Urinary bladder (tissue), 3 donors: ENCODE measurements at regions not wholly inside any gene's neighbourhood (a gene's known extent, or its start where the extent isn't known, plus 50 kb on each side); places are given as distances from the start of the nearest gene placed in this dataset.

Experiments used
- DNase-seq: peaks from one replicate; pipeline ENCODE4 v3.0.0-alpha.2; 2015; ENCODE audit errors: extremely low spot score
- H3K27ac ChIP-seq: one replicate; pipeline ENCODE4 v1.5.1; 2013; ENCODE audit warnings: low read depth, mild to moderate bottlenecking, moderate library complexity
- H3K36me3 ChIP-seq: one replicate; pipeline ENCODE4 v1.6.1; 2013; ENCODE audit warnings: mild to moderate bottlenecking, moderate library complexity; ENCODE audit not compliant: insufficient read depth
- H3K4me1 ChIP-seq: one replicate; pipeline ENCODE4 v1.6.1; 2013; ENCODE audit warnings: mild to moderate bottlenecking, moderate library complexity; ENCODE audit not compliant: insufficient read depth
- H3K4me3 ChIP-seq: one replicate; pipeline ENCODE4 v1.5.1; 2013; ENCODE audit warnings: low read depth, low read length
- WGBS: extraction: QIAGEN DNeasy Blood & Tissue Kit; methylation state at CpG from one replicate; pipeline ENCODE4 v1.1.7; 2013; 5-methylcytosine and 5-hydroxymethylcytosine counted together
- donor health status: healthy with polysubstance abuse.
- donor health status: healthy.

DNA sequence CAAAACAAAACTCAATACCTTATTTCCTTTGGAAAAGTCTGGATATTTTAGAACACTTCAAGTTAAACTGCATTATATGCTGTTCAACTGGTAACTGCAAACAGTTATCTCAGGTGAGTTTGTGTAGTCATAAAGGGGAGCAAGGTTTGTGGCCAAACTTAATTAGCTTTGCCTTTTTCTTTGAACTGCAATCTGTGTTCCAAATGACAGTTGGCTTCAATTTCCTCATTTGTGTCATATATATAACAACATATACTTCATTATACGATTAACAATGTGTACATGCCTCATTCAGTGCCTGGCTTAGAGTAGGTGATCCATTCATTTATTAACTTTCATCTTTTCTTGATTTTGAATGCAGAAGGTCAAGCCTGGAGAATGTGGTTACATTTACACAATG is 55.8 kb downstream of the KCNE4 start:
- Histone ChIP-seq H3K36me3 (no peaks in the 10 kb centered on the region), H3K27ac (no peak overlapping the region), H3K4me1 (no peaks in the 10 kb centered on the region), H3K4me3 (no peak overlapping the region)
- WGBS = 59% methylated on average over 1 of the region's 1 CpG
- DNase-seq = no peak

GRCh38 chr2:223108351-223109050 is 56.5 kb downstream of the KCNE4 start:
- Histone ChIP-seq H3K4me1 (no peaks in the 10 kb centered on the region), H3K27ac (peak overlapping the region; percentile 57), H3K4me3 (no peak overlapping the region), H3K36me3 (no peaks in the 10 kb centered on the region)
- no peak for DNase-seq
- 42% methylated on average over 5 of the region's 5 CpGs for WGBS

DNA sequence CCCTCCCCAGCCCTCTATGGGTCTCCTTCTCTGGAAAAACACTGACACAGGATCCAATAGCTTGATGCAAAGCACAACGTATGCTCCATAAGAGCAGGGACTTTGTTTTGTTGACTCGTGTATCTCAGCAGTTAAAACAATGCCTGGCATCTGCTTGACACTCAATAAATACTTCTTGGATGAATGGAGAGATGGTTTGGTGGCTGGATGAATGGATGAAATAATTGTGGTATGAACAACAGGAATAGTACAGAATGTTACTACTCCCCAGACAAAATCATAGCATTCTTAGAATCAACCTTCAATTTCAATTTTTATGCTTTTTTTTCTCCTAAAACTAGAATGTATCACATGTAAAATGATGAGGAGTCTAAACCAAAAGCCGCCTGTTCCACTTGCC is 57.4 kb downstream of the KCNE4 start:
- WGBS = 62% methylated on average over 3 of the region's 3 CpGs
- Histone ChIP-seq H3K4me3 (no peak overlapping the region), H3K4me1 (no peaks in the 10 kb centered on the region), H3K27ac (no peak overlapping the region), H3K36me3 (no peaks in the 10 kb centered on the region)
- DNase-seq = no peak

DNA sequence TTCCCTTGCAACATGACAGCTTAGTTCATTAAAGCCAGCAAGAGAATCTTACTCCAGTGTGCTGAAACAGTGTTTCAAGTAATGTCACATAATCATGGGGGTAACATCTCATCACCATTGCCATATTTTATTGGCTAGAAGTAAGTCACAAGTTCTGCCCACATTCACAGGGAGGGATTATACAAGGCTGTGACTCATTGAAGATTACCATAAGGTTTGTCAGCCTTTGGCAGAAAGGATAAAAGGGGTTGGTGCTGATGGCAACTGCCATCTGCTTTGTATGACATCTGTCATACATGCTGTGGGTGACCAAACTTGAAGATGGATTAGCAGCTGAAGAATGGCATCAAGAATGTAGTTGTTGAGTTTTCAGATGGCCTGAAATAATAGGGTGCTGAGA is 61.2 kb downstream of the KCNE4 start:
- DNase-seq = no peak
- no peaks in the 10 kb centered on the region for H3K36me3 ChIP-seq
- H3K27ac ChIP-seq = no peak overlapping the region
- H3K4me3 ChIP-seq = no peak overlapping the region
- no peaks in the 10 kb centered on the region for H3K4me1 ChIP-seq

DNA sequence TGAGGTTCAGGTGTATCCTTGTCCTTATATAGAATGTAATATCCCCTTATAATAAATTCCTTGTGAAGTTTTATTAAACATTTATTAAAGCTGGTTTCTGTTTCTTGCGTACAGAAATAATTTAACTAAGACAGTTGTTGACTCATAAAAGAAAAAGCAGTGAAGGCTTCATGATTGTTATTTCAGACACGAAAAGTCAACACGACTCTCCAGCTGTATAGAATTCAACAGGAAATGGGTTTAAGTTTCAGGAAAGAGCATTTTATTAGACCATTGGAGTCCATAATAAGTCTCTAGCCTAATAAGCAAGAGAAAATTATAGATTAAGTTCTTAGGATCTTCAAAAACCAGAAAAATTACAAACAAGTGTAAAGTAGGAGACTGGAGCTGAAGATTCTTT is 62.2 kb downstream of the KCNE4 start:
- no peaks in the 10 kb centered on the region for H3K4me1 ChIP-seq
- H3K36me3 ChIP-seq = no peaks in the 10 kb centered on the region
- WGBS = 55% methylated on average over 3 of the region's 3 CpGs
- no peak overlapping the region for H3K27ac ChIP-seq
- DNase-seq = no peak
- H3K4me3 ChIP-seq = no peak overlapping the region

DNA sequence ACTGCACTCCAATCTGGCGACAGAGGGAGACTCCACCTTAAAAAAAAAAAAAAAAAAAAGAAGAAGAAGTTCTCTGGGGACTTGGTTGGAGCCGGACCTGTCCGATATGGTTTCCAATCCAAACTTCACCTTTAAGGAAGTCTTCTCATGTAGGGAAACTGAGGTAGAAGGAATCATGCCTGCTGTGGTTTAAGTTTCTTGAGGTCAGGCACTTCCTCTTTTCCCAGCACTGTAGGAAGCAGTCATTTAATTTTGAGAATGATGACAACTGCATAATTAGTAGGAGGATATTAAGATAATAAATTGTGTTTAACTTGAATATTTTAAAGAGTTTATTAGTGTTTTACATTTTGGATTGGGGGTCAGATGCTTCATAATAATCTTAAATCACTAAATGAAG is 62.9 kb downstream of the KCNE4 start:
- no peaks in the 10 kb centered on the region for H3K36me3 ChIP-seq
- H3K4me1 ChIP-seq = no peaks in the 10 kb centered on the region
- H3K27ac ChIP-seq = no peak overlapping the region
- 97% methylated on average over 3 of the region's 3 CpGs for WGBS
- H3K4me3 ChIP-seq = no peak overlapping the region
- DNase-seq = no peak

DNA sequence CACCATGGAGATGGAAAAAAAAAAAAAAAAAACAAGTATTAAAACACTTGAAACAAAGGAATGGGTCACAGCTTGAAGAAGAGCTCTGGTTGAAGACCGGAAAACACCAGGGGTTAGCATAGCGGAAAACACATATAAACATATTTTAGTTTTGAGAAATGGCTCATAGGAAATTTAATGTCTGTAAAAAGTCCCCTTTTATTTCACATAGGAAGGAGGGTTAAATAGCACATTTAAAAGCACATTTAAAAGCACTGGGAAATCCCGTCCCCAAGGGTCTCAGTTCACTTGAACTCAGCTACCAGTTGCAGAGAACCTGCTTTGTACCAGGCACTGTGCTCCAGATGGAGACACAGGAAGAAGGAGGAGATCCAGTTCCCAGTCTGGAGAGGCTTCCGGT is 65.5 kb downstream of the KCNE4 start:
- WGBS = 86% methylated on average over 4 of the region's 4 CpGs
- no peak for DNase-seq

DNA sequence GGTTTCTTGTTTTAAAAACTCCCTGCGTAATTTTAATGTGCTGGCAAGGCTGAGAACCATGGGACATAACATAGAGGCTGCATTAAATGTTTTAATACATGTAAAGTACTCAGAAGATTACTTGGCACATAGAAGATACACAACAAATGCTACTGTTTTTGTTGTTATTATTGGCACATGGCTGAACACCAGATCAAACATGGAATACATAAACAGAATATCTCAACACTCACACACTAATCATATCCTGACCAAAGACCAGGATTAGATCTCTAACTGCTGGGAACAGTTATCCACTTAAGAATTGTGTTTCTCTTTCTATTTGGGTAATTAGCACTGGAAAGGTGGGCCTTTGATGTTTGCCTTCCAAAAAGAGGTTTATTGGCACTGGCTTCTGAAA is 69.3 kb downstream of the KCNE4 start:
- 88% methylated on average over 1 of the region's 1 CpG for WGBS
- no peak for DNase-seq
- no peak overlapping the region for H3K4me3 ChIP-seq
- H3K36me3 ChIP-seq = no peaks in the 10 kb centered on the region
- no peak overlapping the region for H3K27ac ChIP-seq
- H3K4me1 ChIP-seq = no peaks in the 10 kb centered on the region

More for the DNA sequence above, 65.5 kb downstream of the KCNE4 start:
- H3K27ac ChIP-seq = no peak overlapping the region
- H3K36me3 ChIP-seq = no peaks in the 10 kb centered on the region
- H3K4me3 ChIP-seq = no peak overlapping the region
- no peaks in the 10 kb centered on the region for H3K4me1 ChIP-seq

GRCh38 chr2:223122781-223123180 is 70.8 kb downstream of the KCNE4 start:
- H3K27ac ChIP-seq = no peak overlapping the region
- 49% methylated on average over 4 of the region's 4 CpGs for whole genome bisulfite sequencing
- no peak for DNase-seq
- H3K36me3 ChIP-seq = no peaks in the 10 kb centered on the region
- H3K4me3 ChIP-seq = no peak overlapping the region
- H3K4me1 ChIP-seq = no peaks in the 10 kb centered on the region

GRCh38 chr2:223123855-223124610 is 72.0 kb downstream of the KCNE4 start:
- Histone ChIP-seq H3K4me1 (no peaks in the 10 kb centered on the region), H3K36me3 (no peaks in the 10 kb centered on the region), H3K4me3 (no peak overlapping the region), H3K27ac (no peak overlapping the region)
- DNase-seq = peak; percentile 23
- 54% methylated on average over 6 of the region's 6 CpGs for WGBS

DNA sequence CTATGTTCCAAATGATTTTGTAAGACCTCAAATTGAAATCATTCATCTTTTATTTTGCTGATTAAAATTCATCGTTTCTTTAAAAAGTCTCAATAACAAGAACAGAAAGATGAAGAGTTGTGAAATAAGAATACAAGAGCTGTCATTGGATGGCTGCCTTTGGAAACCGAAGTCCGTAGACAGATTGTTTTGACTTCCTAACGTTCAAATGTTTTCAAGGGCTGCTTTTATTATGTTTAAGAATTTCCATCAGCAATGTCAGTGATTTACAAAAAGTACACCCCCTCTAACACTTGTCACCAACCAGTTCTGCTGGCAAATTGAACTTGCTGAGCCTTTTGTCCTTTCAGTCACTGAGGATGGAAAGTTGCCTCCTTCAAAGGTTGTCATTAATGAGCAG is 89.6 kb downstream of the KCNE4 start:
- 79% methylated on average over 4 of the region's 4 CpGs for WGBS
- no peak overlapping the region for H3K4me3 ChIP-seq
- H3K27ac ChIP-seq = no peak overlapping the region
- no peaks in the 10 kb centered on the region for H3K36me3 ChIP-seq
- DNase-seq = no peak
- no peaks in the 10 kb centered on the region for H3K4me1 ChIP-seq

DNA sequence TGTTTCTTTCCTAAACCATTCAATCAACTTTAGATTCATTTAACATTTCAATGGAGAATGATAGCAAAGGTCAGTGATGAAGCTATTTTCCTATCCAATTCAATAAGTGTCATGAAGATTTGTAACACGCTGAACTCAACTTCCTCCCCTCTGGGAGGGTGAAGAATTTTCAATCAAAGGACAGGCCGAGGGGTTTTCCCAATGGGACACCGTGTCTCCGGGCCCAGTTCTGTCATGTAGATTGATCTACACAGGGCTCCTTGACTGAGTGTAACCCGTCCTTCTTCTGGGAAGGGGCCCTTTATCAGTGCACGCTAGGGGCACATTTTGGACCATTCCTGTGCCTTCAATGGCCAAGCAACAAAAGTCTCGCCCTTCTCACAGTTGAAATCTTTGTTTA is 90.1 kb downstream of the KCNE4 start:
- Histone ChIP-seq H3K27ac (no peak overlapping the region), H3K4me3 (no peak overlapping the region), H3K4me1 (no peaks in the 10 kb centered on the region), H3K36me3 (no peaks in the 10 kb centered on the region)
- WGBS = 85% methylated on average over 7 of the region's 7 CpGs
- DNase-seq = no peak

GRCh38 chr2:223147431-223147830 is 95.4 kb downstream of the KCNE4 start:
- Histone ChIP-seq H3K4me1 (no peaks in the 10 kb centered on the region), H3K36me3 (no peaks in the 10 kb centered on the region), H3K27ac (no peak overlapping the region), H3K4me3 (no peak overlapping the region)
- 89% methylated on average over 3 of the region's 3 CpGs for WGBS
- DNase-seq = no peak

DNA sequence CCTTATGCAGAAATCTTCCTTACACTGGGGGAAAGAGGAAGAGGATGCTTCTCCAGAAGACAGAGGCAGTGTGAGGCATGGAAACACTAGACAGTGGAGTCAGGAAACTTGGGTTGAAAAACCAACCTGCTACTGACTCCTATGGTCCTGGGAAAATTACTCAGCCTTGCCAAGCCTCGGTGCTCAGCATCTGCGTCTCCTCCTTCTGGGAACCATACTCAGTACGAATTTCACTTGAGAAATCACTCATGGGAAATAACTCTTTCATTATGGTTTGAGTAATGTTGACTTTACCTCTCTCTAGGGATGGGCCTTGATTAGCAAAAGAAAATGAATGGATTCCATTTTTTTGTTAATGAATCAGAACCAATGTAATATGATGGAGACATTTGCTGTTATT is 96.5 kb downstream of the KCNE4 start:
- WGBS = 91% methylated on average over 3 of the region's 3 CpGs
- DNase-seq = no peak
- Histone ChIP-seq H3K4me1 (no peaks in the 10 kb centered on the region), H3K36me3 (no peaks in the 10 kb centered on the region), H3K4me3 (no peak overlapping the region), H3K27ac (no peak overlapping the region)
